Activated CD4-positive, CD25-positive, alpha-beta regulatory T cell (primary cell): ENCODE measurements at regions not wholly inside any gene's neighbourhood (a gene's known extent, or its start where the extent isn't known, plus 50 kb on each side); places are given as distances from the start of the nearest gene placed in this dataset.
"Not testable (repeated sequence)": the region's sequence is repeated elsewhere in the genome, so short reads cannot be mapped to it uniquely, and the experiment has no call there.

ENCODE experiments used
- DNase-seq, 4 experiments: peaks; one replicate each; lab custom pipeline; 2025; lab: John Stamatoyannopoulos, UW

- no peak for DNase-seq
Measured at GRCh38 chr15:62218841-62219240, 53.8 kb upstream of the C2CD4B start.

- no peak for DNase-seq
Measured at GRCh38 chr15:62219799-62220198, 54.7 kb upstream of the C2CD4B start.

- DNase-seq: no peak
Measured at GRCh38 chr15:62223020-62223419, 57.9 kb upstream of the C2CD4B start.

DNA sequence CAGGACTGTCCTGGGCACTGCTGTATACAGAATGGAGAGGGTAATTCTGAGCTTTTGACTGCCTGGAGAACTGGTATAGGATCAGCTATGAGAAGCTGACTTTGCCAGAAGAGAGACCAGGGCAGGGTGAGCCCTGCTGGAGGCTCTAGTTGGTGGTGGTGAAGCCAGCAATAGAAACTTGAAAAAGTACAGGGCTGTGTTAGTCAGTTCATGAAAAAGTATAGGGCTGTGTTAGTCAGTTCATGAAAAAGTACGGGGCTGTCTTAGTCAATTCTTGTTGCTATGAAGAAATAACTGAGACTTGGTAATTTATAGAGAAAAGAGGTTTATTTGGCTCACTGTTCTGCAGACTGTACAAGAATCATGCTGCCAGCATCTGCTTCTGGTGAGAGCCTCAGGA is 63.5 kb upstream of the C2CD4B start:
- DNase-seq: no peak

- DNase-seq: no peak
Measured at GRCh38 chr15:62231856-62232255, 66.8 kb upstream of the C2CD4B start.

GRCh38 chr15:62240121-62241096 is 75.3 kb upstream of the C2CD4B start:
- DNase-seq: no peak

DNA sequence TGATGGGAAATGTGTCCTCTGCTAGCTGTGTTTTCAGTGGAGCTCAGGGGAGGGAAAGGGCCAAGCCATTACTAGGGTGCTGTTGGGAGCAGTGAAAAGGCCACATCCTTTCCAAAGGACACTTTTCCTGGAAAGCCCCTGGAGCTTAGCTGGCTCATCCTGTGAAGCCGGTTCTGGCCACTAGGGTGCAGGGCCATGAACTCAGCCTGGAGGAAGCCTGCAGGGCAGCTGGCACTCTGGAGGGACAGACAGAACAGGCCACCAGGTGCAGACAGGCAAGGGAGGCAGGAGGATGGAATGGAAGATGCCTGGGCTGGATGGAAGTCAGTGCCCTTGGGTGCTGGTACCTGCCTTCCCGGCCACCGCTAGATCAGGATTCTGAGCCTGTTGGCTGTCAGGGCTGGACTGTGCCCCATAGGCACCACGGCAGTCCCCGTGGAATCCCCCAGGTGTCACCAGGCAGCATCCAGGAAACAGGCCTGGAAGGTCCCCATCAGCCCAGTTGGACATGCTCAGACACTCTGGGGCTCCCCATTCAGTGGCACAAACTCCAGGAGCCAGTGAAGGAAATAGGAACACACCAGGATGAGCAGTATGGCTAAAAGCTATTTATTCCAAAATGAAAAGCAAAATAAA is 76.2 kb upstream of the C2CD4B start:
- no peak for DNase-seq

- DNase-seq: no peak
Measured at GRCh38 chr15:62242999-62243398, 77.9 kb upstream of the C2CD4B start.

- DNase-seq: no peak
Measured at GRCh38 chr15:62244762-62245161, 79.7 kb upstream of the C2CD4B start.

DNA sequence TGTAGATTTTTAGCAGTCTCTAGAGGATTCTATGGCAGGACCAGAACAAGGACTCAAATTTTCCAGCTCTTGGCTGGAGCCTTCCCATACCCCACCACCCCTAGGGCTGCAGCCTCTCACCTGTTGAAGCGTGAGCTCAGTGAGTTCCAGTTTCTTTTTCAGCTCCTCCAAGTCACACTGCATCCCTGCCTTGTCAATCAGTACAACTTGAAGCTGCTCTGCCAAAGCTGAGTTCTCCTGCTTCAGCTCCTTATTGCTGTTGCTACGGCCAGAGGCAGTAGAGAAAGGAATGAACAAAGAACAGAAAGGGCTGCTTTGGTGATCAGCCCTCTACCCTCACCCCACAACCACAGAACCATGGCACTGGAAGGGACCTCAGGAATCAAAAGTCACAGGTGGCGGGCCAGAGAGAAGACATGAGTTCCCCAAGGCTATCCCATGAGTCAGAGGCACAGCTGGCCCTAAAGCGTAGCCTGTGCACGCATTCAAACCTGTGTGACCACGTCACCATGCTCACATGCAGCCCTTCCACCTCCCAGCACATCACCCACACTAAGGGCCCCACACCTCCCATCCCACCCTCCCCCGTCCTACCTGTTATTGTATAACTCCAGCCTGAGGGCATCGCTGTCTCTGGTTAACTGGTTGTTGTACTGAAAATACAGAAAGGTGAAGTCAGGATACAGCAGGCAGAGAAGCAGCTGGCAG is 83.3 kb upstream of the C2CD4B start:
- DNase-seq: no peak

DNA sequence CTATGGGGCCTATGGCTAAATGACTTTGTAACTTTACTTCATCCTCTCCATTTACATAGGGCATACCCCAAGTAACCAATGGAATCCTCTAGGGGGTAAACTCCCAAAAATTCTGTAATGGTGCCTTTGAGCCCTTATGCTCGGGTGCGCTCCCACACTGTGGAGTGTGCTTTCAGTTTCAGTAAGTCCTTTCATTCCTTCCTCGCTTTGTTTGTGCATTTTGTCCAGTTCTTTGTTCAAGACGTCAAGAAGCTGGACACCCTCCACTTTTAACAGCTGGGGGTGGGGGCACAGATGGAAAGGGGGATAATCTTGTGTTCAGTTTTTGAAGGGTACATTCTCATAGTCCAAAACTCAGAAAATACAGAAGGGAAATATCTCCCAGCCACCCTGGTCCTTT is 84.4 kb upstream of the C2CD4B start:
- no peak for DNase-seq

DNA sequence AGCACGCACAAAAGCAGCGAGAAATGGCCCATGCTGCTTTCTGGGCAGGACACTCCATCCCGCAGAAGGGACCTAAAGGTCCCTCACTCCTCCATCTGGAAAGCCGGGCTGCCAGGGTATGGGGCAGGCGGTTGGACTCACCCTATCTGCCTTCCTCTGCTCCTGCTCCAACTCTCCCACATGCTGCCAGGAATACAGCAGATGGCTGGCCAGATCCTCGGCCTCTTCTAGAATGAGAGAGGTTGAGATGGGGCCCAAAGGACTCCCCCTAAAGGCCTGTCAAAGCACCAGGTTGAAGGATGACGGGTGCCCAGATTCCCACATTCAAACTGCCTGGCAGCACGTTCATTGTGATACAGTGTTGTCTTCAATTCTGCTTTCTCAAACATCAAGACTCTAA is 85.1 kb upstream of the C2CD4B start:
- DNase-seq: no peak

GRCh38 chr15:62250978-62251377 is 85.9 kb upstream of the C2CD4B start:
- DNase-seq: no peak

GRCh38 chr15:62253294-62253693 is 88.2 kb upstream of the C2CD4B start:
- no peak for DNase-seq

- DNase-seq: peak in 3 of 4 experiments; percentile 19 to 36 (median 23)
Measured at GRCh38 chr15:62254137-62254934, 89.3 kb upstream of the C2CD4B start.

GRCh38 chr15:62256430-62256829 is 91.3 kb upstream of the C2CD4B start:
- not testable (repeated sequence) for DNase-seq

DNA sequence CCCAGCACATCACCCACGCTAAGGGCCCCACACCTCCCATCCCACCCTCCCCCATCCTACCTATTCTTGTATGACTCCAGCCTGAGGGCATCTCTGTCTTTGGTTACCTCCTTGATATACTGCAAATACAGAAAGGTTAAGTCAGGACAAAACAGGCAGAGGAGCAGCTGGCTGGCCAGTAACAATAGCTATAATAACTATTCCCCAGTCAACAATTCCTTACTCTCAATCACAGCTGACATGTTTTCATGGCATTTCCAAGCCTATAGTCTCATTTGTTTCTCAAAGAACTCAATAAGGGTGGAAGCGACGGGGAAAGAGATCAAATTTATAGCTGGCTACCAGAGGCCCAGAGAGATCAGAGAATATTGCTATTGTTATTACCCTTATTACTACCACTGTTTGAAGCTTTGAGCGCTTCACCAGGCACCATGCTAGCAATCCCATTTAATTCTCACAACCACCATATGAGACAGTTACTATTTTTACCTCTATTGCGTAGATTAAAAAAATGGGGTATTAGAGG is 93.0 kb upstream of the C2CD4B start:
- DNase-seq: no peak

GRCh38 chr15:62262305-62262941 is 97.3 kb upstream of the C2CD4B start:
- DNase-seq: no peak

DNA sequence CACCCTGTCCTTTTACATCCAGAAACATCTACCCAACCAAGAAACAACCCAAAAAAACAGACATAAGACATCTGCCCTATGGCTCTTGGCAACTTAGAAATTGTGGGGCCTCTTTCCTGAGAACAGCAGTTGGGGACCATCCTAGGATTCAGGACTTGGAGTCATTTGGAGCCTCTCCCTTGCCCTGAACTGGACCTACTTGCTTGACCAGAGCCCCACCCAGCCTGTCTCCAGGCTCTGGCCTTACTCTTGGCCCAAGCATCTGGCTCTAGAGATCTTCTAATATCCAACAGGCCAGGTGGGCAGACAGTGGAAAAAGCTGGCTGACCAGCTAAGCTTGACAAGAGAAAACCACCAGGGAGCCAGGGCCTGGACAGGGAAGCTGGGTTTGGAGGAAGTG is 99.1 kb upstream of the C2CD4B start:
- no peak for DNase-seq

DNA sequence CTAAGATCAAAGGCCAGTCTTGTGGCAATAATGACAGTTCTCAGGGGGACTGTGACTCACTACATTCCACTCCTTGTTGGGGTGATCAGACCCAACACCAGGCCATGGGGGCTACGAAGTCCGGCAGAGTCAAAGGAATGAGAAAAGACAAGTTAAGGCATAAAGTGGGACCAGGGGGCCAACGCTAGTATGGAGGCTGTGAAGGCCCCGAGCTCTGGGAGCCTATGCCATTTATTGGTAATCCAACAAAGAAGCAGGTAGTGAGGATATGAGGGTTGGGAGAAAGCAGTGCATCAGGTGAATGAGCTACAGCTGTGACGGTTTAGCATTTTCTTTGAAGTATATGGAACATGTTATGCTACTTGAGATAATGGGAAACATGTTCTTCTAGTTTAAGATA is 104.4 kb upstream of the C2CD4B start:
- no peak for DNase-seq
